GDM1 (cell line): ENCODE measurements at regions not wholly inside any gene's neighbourhood (a gene's known extent, or its start where the extent isn't known, plus 50 kb on each side); places are given as distances from the start of the nearest gene placed in this dataset.

Experiments used
- DNase-seq: peaks from one replicate; lab custom pipeline; 2025; lab: John Stamatoyannopoulos, UW

DNA sequence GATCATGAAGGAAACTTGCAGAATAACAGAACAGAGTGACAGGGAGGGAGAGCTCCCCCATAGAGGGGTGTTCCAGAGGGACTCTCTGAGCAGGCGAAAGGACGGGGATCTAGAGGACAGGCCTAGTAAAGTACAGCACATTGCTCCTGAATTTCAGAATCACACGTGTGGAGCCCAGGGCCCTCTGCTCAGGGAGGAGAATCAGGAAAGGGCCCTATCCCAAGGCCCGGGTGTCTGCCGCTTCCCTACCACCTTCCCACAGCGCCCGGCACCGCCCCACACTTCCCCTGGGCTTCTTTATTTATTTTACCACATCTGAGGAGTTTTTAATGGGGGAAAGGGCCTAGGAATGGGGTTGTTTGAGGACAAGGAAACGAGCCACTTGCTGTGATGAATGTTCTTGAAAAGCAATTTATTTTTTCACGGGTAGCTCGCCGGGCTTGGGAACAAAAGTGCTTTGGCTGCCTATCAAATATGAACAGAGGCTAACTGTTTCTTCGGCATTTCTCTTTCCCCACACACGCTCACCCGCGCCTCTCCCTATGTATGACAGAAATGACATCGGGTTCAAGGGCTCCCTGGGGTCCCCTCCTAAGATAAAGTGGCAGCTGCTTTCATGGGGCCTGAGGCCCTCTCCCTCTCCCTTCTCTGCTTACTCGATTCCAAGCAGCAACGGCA is 79.3 kb upstream of the GLI2 start:
- no peak for DNase-seq

- DNase-seq: no peak
Observed at GRCh38 chr2:120658042-120658769, 77.5 kb upstream of the GLI2 start.

DNA sequence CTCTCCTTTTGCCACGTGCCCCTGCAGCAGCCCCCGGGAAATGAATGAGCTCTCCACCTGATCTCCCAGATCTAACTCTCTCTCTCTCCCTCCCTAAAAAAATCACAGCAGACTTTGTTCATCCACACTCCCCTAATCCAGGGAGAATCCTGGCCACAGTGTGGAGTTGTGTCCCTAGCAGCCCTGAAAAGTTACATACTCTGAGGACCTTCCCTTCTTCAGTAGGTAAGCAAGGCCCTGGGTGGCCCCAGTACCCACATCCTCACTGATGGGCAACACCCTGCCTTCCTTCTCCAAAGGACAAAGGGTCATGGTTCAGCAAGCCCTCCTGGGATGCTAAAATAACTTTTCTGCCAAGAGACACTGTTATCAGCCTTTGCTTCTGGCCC is 76.9 kb upstream of the GLI2 start:
- no peak for DNase-seq

- no peak for DNase-seq
Observed at GRCh38 chr2:120659275-120659977, 76.2 kb upstream of the GLI2 start.

DNA sequence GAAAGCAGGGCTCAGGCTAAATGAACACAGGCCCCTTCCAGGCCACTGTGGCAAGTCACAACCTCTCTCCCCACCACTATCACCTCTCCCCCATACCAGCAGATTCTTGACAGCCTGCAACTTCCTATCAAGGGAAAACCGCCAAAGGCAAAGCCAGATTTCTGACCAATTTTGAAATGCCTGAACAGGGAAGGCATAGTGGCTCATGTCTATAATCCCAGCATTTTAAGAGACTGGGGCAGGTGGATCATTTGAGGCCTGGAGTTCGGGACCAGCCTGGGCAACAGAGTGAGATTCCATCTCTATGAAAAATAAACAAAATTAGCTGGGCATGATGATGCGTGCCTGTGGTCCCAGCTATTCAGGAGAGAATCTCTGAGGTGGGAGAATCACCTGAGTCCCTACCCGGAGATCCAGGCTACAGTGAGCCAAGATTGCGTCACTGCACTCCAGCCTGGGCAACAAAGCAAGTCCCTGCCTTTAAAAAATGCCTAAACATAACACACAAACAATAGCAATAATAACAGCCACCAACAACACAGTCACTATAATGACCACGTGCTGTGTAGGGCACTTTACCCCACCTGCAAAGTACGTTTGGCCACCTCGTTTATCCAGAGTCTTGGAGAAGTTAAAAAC is 75.5 kb upstream of the GLI2 start:
- no peak for DNase-seq

DNA sequence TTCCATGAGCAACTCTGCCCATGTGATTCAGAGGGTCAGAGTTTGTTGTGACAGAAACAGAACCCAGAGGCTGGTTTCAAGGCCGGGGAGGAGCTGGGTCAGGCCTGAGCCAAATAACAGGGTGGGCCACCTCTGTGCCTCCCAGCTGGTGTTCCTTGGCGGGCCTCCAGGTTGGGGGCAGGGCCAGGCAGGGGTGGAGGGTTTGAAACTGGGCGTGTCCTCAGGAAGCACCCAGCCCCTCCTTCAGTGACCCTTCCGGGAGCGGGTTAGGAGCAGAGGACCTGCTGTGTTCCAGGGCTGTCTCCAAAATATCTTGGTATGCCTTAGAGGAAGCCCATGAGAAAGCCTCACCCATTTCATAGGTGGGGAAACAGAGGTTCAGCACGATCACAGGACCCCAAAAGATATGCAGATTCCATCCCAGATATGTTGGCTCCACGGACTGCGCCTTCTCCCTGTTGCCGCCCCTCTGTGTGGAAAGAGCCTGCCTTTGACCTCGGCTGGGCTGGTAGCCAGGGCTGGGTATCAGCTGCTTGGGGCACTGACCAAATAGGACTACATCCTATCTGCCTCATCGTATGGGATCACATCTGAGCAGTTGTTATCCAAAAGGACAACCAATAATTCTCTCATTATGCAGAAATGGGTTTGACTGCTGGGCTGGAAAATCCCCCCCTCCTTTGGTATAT is 74.8 kb upstream of the GLI2 start:
- no peak for DNase-seq

GRCh38 chr2:120661551-120661950 is 74.1 kb upstream of the GLI2 start:
- DNase-seq: no peak

DNA sequence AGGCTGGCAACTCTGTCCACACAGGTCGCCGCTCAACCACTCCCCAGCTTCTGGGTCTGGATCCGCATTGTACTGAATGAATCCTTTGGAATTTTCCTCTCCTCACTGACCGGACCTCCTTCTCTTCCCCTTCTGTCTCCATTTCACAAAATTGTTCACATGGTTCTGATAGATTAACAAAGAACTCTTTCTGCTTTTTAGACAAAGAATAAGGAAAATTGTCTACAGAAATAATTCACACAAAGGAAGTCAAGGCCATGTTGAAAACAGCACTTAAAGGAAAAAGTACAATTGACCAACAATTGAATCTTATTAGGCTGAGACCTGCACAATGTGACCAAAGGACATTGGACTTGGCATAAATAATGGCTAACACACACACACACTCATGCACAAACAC is 73.6 kb upstream of the GLI2 start:
- no peak for DNase-seq

GRCh38 chr2:120662746-120663145 is 72.9 kb upstream of the GLI2 start:
- no peak for DNase-seq

- no peak for DNase-seq
Observed at GRCh38 chr2:120666433-120666832, 69.2 kb upstream of the GLI2 start.

DNA sequence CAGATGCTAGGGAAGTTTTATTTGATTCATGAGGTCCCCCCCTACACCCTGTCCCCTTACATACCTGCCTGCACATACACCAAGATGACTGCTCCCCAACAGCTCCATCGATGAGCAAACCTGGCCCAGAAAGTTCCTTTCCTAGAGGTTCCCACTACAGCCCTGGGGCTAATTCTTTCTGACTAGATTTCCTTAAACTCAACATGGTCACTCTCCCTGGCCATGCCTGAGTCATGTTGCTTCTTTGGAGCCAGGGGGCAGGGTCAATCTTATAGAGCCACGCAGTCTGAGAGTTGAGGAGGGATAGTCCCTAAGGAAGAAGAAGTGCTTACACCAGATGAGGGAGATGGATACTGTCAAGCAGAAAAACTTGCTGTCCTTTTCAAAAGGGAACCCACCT is 67.7 kb upstream of the GLI2 start:
- DNase-seq: no peak

DNA sequence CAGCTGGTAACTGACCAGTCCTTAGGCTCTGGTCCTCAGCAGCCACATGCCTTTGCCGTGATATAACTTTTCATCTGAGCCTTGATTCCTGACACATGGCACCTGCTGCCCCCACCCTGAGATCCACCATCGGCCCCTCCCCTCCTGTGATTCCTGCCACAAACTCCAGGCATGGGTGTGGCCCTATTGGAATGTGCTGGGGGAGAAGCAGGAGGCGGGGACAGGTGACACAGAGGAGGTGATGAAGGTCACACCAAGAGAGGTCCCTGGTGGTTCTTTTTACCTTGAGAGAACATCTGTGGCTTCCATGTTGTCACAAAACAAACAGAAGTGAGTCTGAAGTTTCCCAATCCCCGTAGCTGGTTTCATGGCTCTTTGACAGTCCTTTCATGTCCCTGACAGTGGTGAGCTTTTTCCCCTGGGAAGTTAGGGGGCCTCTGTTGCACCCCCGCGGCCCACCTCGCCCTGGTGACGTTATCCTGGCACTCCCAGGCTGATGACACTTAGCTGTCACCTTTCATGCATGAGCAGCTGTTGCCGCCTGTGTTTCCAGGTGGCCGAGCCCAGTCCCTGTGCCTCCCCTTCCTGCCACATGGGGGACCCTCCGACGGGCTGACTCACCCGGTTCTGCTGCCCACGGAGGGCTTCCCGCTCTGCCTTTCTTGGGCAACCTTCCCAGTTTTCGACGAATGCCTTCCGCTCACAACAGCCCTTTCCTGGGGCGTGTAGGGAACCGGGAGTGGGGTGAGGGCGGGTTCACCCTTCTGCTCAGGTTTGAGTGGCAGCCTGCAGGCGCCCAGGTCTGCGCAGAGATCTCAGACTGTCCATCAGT is 66.3 kb upstream of the GLI2 start:
- DNase-seq: no peak

- no peak for DNase-seq
Observed at GRCh38 chr2:120669971-120670370, 65.7 kb upstream of the GLI2 start.

GRCh38 chr2:120670371-120670770 is 65.3 kb upstream of the GLI2 start:
- DNase-seq: no peak

DNA sequence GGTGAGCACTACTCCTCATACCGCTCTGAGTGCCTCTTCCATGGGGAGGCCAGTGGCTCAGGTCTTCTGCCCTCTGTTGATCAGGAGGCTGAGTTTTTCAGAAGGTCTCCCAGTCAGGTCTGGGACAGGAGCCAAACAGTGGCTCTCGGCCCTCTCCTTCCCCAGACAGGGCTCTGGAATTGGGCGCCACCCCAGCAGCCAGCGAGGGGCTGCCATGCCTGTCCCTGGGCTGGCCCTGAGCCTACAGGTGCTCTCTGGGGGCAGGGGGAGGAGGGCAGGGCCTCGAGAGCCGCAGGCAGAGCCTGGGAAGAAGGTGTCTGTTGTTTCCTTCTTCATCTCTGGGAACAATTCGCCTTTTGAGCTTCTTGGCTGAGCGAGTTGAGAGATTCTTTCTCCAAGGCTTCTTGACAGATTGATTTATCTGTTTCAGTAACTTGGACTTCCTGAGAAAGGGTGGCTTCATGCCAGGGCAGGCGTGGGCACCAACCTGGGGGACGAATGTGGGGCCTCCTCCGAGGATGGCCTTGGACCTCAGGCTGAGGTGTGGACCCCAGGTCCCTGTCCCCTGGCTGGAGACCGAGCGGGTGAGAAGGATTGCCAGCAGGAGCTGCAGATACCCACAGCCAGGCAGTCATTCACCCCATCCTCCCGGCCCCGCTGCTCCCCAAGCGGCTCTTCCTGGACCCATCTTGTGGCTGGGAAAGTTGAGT is 64.7 kb upstream of the GLI2 start:
- no peak for DNase-seq

- DNase-seq: no peak
Observed at GRCh38 chr2:120672526-120673204, 63.0 kb upstream of the GLI2 start.

GRCh38 chr2:120673205-120673550 is 62.5 kb upstream of the GLI2 start:
- DNase-seq: no peak

GRCh38 chr2:120673571-120674061 is 62.1 kb upstream of the GLI2 start:
- DNase-seq: no peak

- no peak for DNase-seq
Observed at GRCh38 chr2:120674246-120675170, 61.2 kb upstream of the GLI2 start.
